ENCODE measurements at regions not wholly inside any gene's neighbourhood (a gene's known extent, or its start where the extent isn't known, plus 50 kb on each side); places are given as distances from the start of the nearest gene placed in this dataset.

GRCh38 chr4:152235718-152236117 is 300.2 kb downstream of the FBXW7 start:
- TF ChIP-seq CREB1 (IDR thresholded peaks at IDR 0.05; ENCODE audit: low read depth) = no peak
- TF ChIP-seq EP300 (IDR thresholded peaks at IDR 0.05; ENCODE audit: borderline replicate concordance) = no peak
- TF ChIP-seq TAF1 (IDR thresholded peaks at IDR 0.05; ENCODE audit: low read depth) = no peak
- no peak for TF ChIP-seq REST (IDR thresholded peaks at IDR 0.05; ENCODE audit: low read depth)
- TF ChIP-seq MAX (IDR thresholded peaks at IDR 0.05) = no peak
- no peak for TF ChIP-seq NFIC (IDR thresholded peaks at IDR 0.05)
- TF ChIP-seq TEAD4 (IDR thresholded peaks at IDR 0.05) = no peak
- TF ChIP-seq EGR1 (IDR thresholded peaks at IDR 0.05) = no peak
- no peak for TF ChIP-seq FOXM1 (IDR thresholded peaks at IDR 0.05; ENCODE audit: borderline replicate concordance, low read depth)
- TF ChIP-seq YY1 (IDR thresholded peaks at IDR 0.05; ENCODE audit: low read depth) = no peak
- TF ChIP-seq CEBPB (IDR thresholded peaks at IDR 0.05) = no peak
- TF ChIP-seq ZBTB7A (IDR thresholded peaks at IDR 0.05; ENCODE audit: low read depth) = no peak
- no peak for TF ChIP-seq RAD21 (IDR thresholded peaks at IDR 0.05; ENCODE audit: low read depth)
- no peak for TF ChIP-seq TCF12 (IDR thresholded peaks at IDR 0.05; ENCODE audit: low read depth)
- no peak for TF ChIP-seq USF1 (IDR thresholded peaks at IDR 0.05)

- TF ChIP-seq ZBTB7A (IDR thresholded peaks at IDR 0.05; ENCODE audit: low read depth) (no peak), CREB1 (IDR thresholded peaks at IDR 0.05; ENCODE audit: low read depth) (no peak), TCF12 (IDR thresholded peaks at IDR 0.05; ENCODE audit: low read depth) (no peak), TEAD4 (IDR thresholded peaks at IDR 0.05) (no peak), NFIC (IDR thresholded peaks at IDR 0.05) (no peak), EGR1 (IDR thresholded peaks at IDR 0.05) (no peak), FOXM1 (IDR thresholded peaks at IDR 0.05; ENCODE audit: borderline replicate concordance, low read depth) (no peak), RAD21 (IDR thresholded peaks at IDR 0.05; ENCODE audit: low read depth) (no peak), USF1 (IDR thresholded peaks at IDR 0.05) (no peak), EP300 (IDR thresholded peaks at IDR 0.05; ENCODE audit: borderline replicate concordance) (no peak)
These were observed 301.3 kb downstream of the FBXW7 start for GRCh38 chr4:152234571-152234970.

- TF ChIP-seq MAX (IDR thresholded peaks at IDR 0.05) (no peak), EP300 (IDR thresholded peaks at IDR 0.05; ENCODE audit: borderline replicate concordance) (no peak), USF1 (IDR thresholded peaks at IDR 0.05) (no peak)
These were observed 303.6 kb downstream of the FBXW7 start for GRCh38 chr4:152232271-152232670.

- TF ChIP-seq REST (IDR thresholded peaks at IDR 0.05; ENCODE audit: low read depth) (no peak), TEAD4 (IDR thresholded peaks at IDR 0.05) (no peak), NFIC (IDR thresholded peaks at IDR 0.05) (no peak), EP300 (IDR thresholded peaks at IDR 0.05; ENCODE audit: borderline replicate concordance) (no peak), TCF12 (IDR thresholded peaks at IDR 0.05; ENCODE audit: low read depth) (no peak), RAD21 (IDR thresholded peaks at IDR 0.05; ENCODE audit: low read depth) (no peak), ZBTB7A (IDR thresholded peaks at IDR 0.05; ENCODE audit: low read depth) (no peak), TAF1 (IDR thresholded peaks at IDR 0.05; ENCODE audit: low read depth) (no peak), YY1 (IDR thresholded peaks at IDR 0.05; ENCODE audit: low read depth) (no peak), EGR1 (IDR thresholded peaks at IDR 0.05) (no peak), MAX (IDR thresholded peaks at IDR 0.05) (no peak), CEBPB (IDR thresholded peaks at IDR 0.05) (no peak), USF1 (IDR thresholded peaks at IDR 0.05) (no peak), FOXM1 (IDR thresholded peaks at IDR 0.05; ENCODE audit: borderline replicate concordance, low read depth) (no peak)
These were observed 306.1 kb downstream of the FBXW7 start for GRCh38 chr4:152229782-152230289.

- TF ChIP-seq ZBTB7A (IDR thresholded peaks at IDR 0.05; ENCODE audit: low read depth) = no peak
- no peak for TF ChIP-seq TEAD4 (IDR thresholded peaks at IDR 0.05)
- no peak for TF ChIP-seq CREB1 (IDR thresholded peaks at IDR 0.05; ENCODE audit: low read depth)
These were observed 310.2 kb downstream of the FBXW7 start for GRCh38 chr4:152225680-152226079.
